Endodermal cell (in vitro differentiated cells): ENCODE measurements at regions not wholly inside any gene's neighbourhood (a gene's known extent, or its start where the extent isn't known, plus 50 kb on each side); places are given as distances from the start of the nearest gene placed in this dataset.

ENCODE experiments used
- DNase-seq: peaks from one replicate; pipeline ENCODE4 v3.0.0-alpha.2; 2017
- H3K27ac ChIP-seq: 2 replicates; pipeline ENCODE4 v1.5.1; 2013; ENCODE audit warnings: mild to moderate bottlenecking, low read depth, low read length, moderate library complexity
- H3K27me3 ChIP-seq: 2 replicates; pipeline ENCODE4 v1.6.1; 2013; ENCODE audit warnings: mild to moderate bottlenecking, low read length, moderate library complexity; ENCODE audit not compliant: insufficient read depth, control insufficient read depth, poor library complexity, severe bottlenecking
- H3K36me3 ChIP-seq: 2 replicates; pipeline ENCODE4 v1.7.0; 2013; ENCODE audit warnings: mild to moderate bottlenecking, low read length, moderate library complexity; ENCODE audit not compliant: control insufficient read depth, insufficient read depth
- H3K4me1 ChIP-seq: one replicate; pipeline ENCODE4 v1.7.0; 2013; ENCODE audit warnings: low read length; ENCODE audit not compliant: control insufficient read depth, insufficient read depth
- H3K4me3 ChIP-seq: 2 replicates; pipeline ENCODE4 v1.5.1; 2013; ENCODE audit warnings: mild to moderate bottlenecking, low read length, moderate library complexity
- H3K9ac ChIP-seq: 2 replicates; pipeline ENCODE4 v1.6.1; 2013; ENCODE audit warnings: mild to moderate bottlenecking, low read length, moderate library complexity; ENCODE audit not compliant: poor library complexity, severe bottlenecking; ENCODE audit errors: extremely low read depth
- H3K9me3 ChIP-seq: 2 replicates; pipeline ENCODE4 v1.6.1; 2013; ENCODE audit warnings: mild to moderate bottlenecking, low read length, moderate library complexity; ENCODE audit not compliant: control insufficient read depth
- H3K27ac Mint-ChIP-seq: 2 replicates; pipeline ENCODE4 v1.8.0; 2020; ENCODE audit warnings: mixed read lengths
- H3K27me3 Mint-ChIP-seq: 2 replicates; pipeline ENCODE4 v1.8.0; 2021; ENCODE audit warnings: mild to moderate bottlenecking, mixed read lengths; ENCODE audit not compliant: insufficient read depth
- H3K36me3 Mint-ChIP-seq: 2 replicates; pipeline ENCODE4 v1.8.0; 2020; ENCODE audit warnings: low read depth, mixed read lengths
- H3K4me1 Mint-ChIP-seq: 2 replicates; pipeline ENCODE4 v1.8.0; 2020; ENCODE audit warnings: mixed read lengths
- H3K4me3 Mint-ChIP-seq: 2 replicates; pipeline ENCODE4 v1.8.0; 2020; ENCODE audit warnings: mild to moderate bottlenecking, moderate library complexity, mixed read lengths
- H3K9me3 Mint-ChIP-seq: 2 replicates; pipeline ENCODE4 v1.8.0; 2020; ENCODE audit warnings: mild to moderate bottlenecking, mixed read lengths
- CTCF ChIP-seq: fragments of 200-600 bp; sonication (generic); conservative IDR thresholded peaks from 2 replicates; pipeline ENCODE4 v1.5.0; 2021; ENCODE audit warnings: antibody characterized with exemption, mild to moderate bottlenecking
- WGBS, 2 experiments: methylation state at CpG; one replicate each; pipeline versions ENCODE4 v1.1.5 to v1.1.7; 2013; ENCODE audit warnings: missing lambda C conversion rate in 2 of 2, mixed read lengths in 1 of 2; ENCODE audit not compliant: insufficient coverage in 1 of 2, insufficient read length in 1 of 2; 5-methylcytosine and 5-hydroxymethylcytosine counted together

- Mint-ChIP-seq H3K27me3 (no peaks in the 10 kb centered on the region), H3K9me3 (peaks cover 5% of the 10 kb centered on the region), H3K36me3 (peaks cover 9% of the 10 kb centered on the region), H3K27ac (no peak overlapping the region), H3K4me3 (no peak overlapping the region), H3K4me1 (peaks cover 2% of the 10 kb centered on the region)
- TF ChIP-seq CTCF: peak; percentile 82
- WGBS, 2 experiments: 81 to 100% methylated on average over 2 to 3 of the region's 4 CpGs
- no peaks in the 10 kb centered on the region for H3K36me3 ChIP-seq
- H3K9ac ChIP-seq: no peak overlapping the region
- DNase-seq: peak; percentile 51
- no peaks in the 10 kb centered on the region for H3K9me3 ChIP-seq
- no peak overlapping the region for H3K27ac ChIP-seq
- no peaks in the 10 kb centered on the region for H3K4me1 ChIP-seq
- H3K27me3 ChIP-seq: no peaks in the 10 kb centered on the region
- H3K4me3 ChIP-seq: no peak overlapping the region
These were observed 334.6 kb downstream of the PCDH10 start for GRCh38 chr4:133483600-133484246.

- Mint-ChIP-seq H3K4me1 (peaks cover 20% of the 10 kb centered on the region), H3K27ac (peak overlapping the region; percentile 68), H3K27me3 (no peaks in the 10 kb centered on the region), H3K36me3 (no peaks in the 10 kb centered on the region), H3K9me3 (no peaks in the 10 kb centered on the region), H3K4me3 (no peak overlapping the region)
- no peak for TF ChIP-seq CTCF
- no peaks in the 10 kb centered on the region for H3K9me3 ChIP-seq
- H3K27me3 ChIP-seq: no peaks in the 10 kb centered on the region
- no peak overlapping the region for H3K27ac ChIP-seq
- H3K4me3 ChIP-seq: no peak overlapping the region
- no peak overlapping the region for H3K9ac ChIP-seq
- no peaks in the 10 kb centered on the region for H3K4me1 ChIP-seq
- DNase-seq: no peak
- WGBS, 2 experiments: 13% methylated on average over 1 of the region's 1 CpG; no CpG with 5 or more reads in 1 of the 2 experiments
- no peaks in the 10 kb centered on the region for H3K36me3 ChIP-seq
These were observed 327.0 kb downstream of the PCDH10 start for GRCh38 chr4:133476063-133476462.

- 44 to 80% methylated on average over 2 of the region's 2 CpGs for WGBS, 2 experiments
- H3K36me3 Mint-ChIP-seq: no peaks in the 10 kb centered on the region
- peaks cover 20% of the 10 kb centered on the region for H3K4me1 Mint-ChIP-seq
- H3K27ac ChIP-seq: no peak overlapping the region
- no peak overlapping the region for H3K4me3 Mint-ChIP-seq
- no peaks in the 10 kb centered on the region for H3K9me3 Mint-ChIP-seq
- no peaks in the 10 kb centered on the region for H3K36me3 ChIP-seq
- no peaks in the 10 kb centered on the region for H3K9me3 ChIP-seq
- no peaks in the 10 kb centered on the region for H3K27me3 Mint-ChIP-seq
- H3K9ac ChIP-seq: no peak overlapping the region
- H3K27me3 ChIP-seq: no peaks in the 10 kb centered on the region
- no peak overlapping the region for H3K4me3 ChIP-seq
- H3K27ac Mint-ChIP-seq: no peak overlapping the region
- no peak for DNase-seq
- H3K4me1 ChIP-seq: no peaks in the 10 kb centered on the region
- TF ChIP-seq CTCF: no peak
These were observed 325.4 kb downstream of the PCDH10 start for GRCh38 chr4:133474501-133474900.
